Medulla oblongata (tissue), 1 donor: ENCODE measurements at regions not wholly inside any gene's neighbourhood (a gene's known extent, or its start where the extent isn't known, plus 50 kb on each side); places are given as distances from the start of the nearest gene placed in this dataset.
"Not testable (repeated sequence)": the region's sequence is repeated elsewhere in the genome, so short reads cannot be mapped to it uniquely, and the experiment has no call there.

Source experiments
- DNase-seq: peaks from one replicate; pipeline ENCODE4 v3.0.0-alpha.2; 2015; ENCODE audit errors: extremely low spot score

- no peak for DNase-seq
Measured at GRCh38 chr15:96121086-96121920, 209.2 kb upstream of the NR2F2 start.

- DNase-seq = no peak
Measured at GRCh38 chr15:96122077-96123027, 208.1 kb upstream of the NR2F2 start.

GRCh38 chr15:96123028-96123400, 207.5 kb upstream of the NR2F2 start:
- no peak for DNase-seq

- DNase-seq = no peak
Measured at GRCh38 chr15:96123630-96124187, 206.8 kb upstream of the NR2F2 start.

GRCh38 chr15:96124436-96124835, 206.1 kb upstream of the NR2F2 start:
- DNase-seq = no peak

GRCh38 chr15:96125721-96126415, 204.6 kb upstream of the NR2F2 start:
- DNase-seq = no peak

- no peak for DNase-seq
Measured at GRCh38 chr15:96126859-96127258, 203.6 kb upstream of the NR2F2 start.

- DNase-seq = no peak
Measured at GRCh38 chr15:96130734-96131133, 199.8 kb upstream of the NR2F2 start.

- DNase-seq = no peak
Measured at GRCh38 chr15:96132126-96132525, 198.4 kb upstream of the NR2F2 start.

GRCh38 chr15:96135166-96136093, 195.1 kb upstream of the NR2F2 start:
- no peak for DNase-seq

GRCh38 chr15:96138985-96139384, 191.5 kb upstream of the NR2F2 start:
- DNase-seq = no peak

GRCh38 chr15:96142498-96142897, 188.0 kb upstream of the NR2F2 start:
- no peak for DNase-seq

GRCh38 chr15:96144734-96145133, 185.8 kb upstream of the NR2F2 start:
- no peak for DNase-seq

GRCh38 chr15:96146726-96147125, 183.8 kb upstream of the NR2F2 start:
- no peak for DNase-seq

GRCh38 chr15:96147267-96147666, 183.2 kb upstream of the NR2F2 start:
- no peak for DNase-seq

GRCh38 chr15:96150254-96150653, 180.2 kb upstream of the NR2F2 start:
- no peak for DNase-seq

- DNase-seq = not testable (repeated sequence)
Measured at GRCh38 chr15:96151749-96152148, 178.8 kb upstream of the NR2F2 start.

GRCh38 chr15:96153929-96154328, 176.6 kb upstream of the NR2F2 start:
- no peak for DNase-seq

GRCh38 chr15:96158938-96159337, 171.6 kb upstream of the NR2F2 start:
- no peak for DNase-seq

- DNase-seq = no peak
Measured at GRCh38 chr15:96160269-96160668, 170.2 kb upstream of the NR2F2 start.

- DNase-seq = no peak
Measured at GRCh38 chr15:96160800-96161199, 169.7 kb upstream of the NR2F2 start.
